PFSK-1 (cell line): ENCODE measurements at regions not wholly inside any gene's neighbourhood (a gene's known extent, or its start where the extent isn't known, plus 50 kb on each side); places are given as distances from the start of the nearest gene placed in this dataset.

Source experiments
- FOXP2 ChIP-seq: optimal IDR thresholded peaks from 2 replicates; pipeline ENCODE3; 2011; ENCODE audit warnings: borderline replicate concordance, control low read depth, inconsistent platforms; ENCODE audit not compliant: insufficient read depth; ENCODE audit errors: extremely low read length, extremely low read depth
- POLR2AphosphoS5 ChIP-seq: IDR thresholded peaks from 2 replicates; pipeline ENCODE4 v1.6.1; 2012; ENCODE audit warnings: low read depth, mild to moderate bottlenecking, control low read depth, low read length, moderate library complexity
- SIN3A ChIP-seq: IDR thresholded peaks from 2 replicates; pipeline ENCODE4 v1.6.1; 2012; ENCODE audit warnings: mild to moderate bottlenecking, low read length, moderate library complexity, borderline replicate concordance; ENCODE audit not compliant: insufficient read depth

GRCh38 chr7:136267822-136268221 lies 290.7 kb upstream of the MTPN start:
- TF ChIP-seq POLR2AphosphoS5 = no peak
- TF ChIP-seq SIN3A = no peak
- TF ChIP-seq FOXP2 = no peak
